ENCODE measurements at regions not wholly inside any gene's neighbourhood (a gene's known extent, or its start where the extent isn't known, plus 50 kb on each side); places are given as distances from the start of the nearest gene placed in this dataset.

- DNase-seq (ENCODE audit: low spot score), result no peak
Measured at GRCh38 chr14:73800970-73801515, 50.6 kb upstream of the PTGR2 start.

GRCh38 chr14:73797543-73798265 lies 53.9 kb upstream of the PTGR2 start:
- no peak for DNase-seq (ENCODE audit: low spot score)

- DNase-seq (ENCODE audit: low spot score), result peak; percentile 54
Measured at GRCh38 chr14:73796893-73797542, 54.6 kb upstream of the PTGR2 start.

DNA sequence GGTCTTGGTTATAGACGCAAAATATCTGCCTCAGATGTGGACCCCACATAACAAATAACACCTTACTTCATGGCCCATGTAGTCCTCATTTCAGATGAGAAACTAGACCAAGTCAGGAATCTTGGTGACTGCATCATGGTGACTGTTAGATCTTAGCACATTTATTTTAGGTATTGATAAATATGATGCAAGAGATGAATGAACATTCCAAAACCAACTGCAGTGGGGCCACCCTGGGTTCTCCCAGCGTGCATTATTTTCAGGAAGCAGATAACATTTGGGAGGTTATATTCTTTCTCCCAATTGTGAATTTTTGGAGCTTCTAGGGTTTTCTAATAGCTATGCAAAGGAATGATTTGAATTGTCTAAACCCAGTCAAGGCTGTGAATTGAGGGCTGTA lies 55.2 kb upstream of the PTGR2 start:
- no peak for DNase-seq (ENCODE audit: low spot score)

DNA sequence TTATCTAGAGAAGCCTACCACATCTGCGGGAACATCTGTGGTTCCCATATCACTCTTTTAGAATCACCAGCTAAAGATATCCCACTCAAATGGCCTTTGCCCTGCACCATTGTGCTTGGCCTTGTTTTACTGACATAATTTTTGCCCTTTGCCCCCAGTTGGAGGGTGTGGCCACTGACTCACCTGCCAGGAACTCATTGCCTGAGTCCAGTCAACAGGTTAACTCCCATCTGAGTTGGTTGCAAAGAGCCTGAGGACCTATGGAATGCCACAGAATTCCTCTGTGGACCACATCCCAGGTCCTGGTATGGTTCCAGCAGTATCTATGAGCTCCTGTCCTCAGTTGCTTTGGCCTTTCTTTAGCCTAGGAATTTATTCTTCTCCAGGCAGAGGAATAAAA lies 55.7 kb upstream of the PTGR2 start:
- DNase-seq (ENCODE audit: low spot score), result peak; percentile 99

GRCh38 chr14:73795466-73795865 lies 56.2 kb upstream of the PTGR2 start:
- DNase-seq (ENCODE audit: low spot score), result no peak

- no peak for DNase-seq (ENCODE audit: low spot score)
Measured at GRCh38 chr14:73794146-73794545, 57.5 kb upstream of the PTGR2 start.

- DNase-seq (ENCODE audit: low spot score), result no peak
Measured at GRCh38 chr14:73792481-73792880, 59.1 kb upstream of the PTGR2 start.

- no peak for DNase-seq (ENCODE audit: low spot score)
Measured at GRCh38 chr14:73789989-73790581, 61.5 kb upstream of the PTGR2 start.

- DNase-seq (ENCODE audit: low spot score), result no peak
Measured at GRCh38 chr14:73788701-73789551, 62.7 kb upstream of the PTGR2 start.

DNA sequence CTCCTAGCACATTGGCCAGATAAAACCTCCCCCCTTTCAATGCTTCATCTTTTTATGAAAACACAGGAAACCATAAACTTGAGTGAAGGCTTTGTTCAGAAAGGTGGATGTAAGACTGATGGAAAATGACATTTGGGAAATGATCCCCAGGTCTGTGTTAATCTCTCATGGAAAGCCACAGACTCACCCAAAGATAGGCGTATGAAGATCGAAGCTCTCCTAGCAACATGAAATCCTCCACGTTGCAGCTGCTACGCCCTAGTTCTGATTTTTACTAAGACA lies 63.4 kb upstream of the PTGR2 start:
- DNase-seq (ENCODE audit: low spot score), result no peak

- DNase-seq (ENCODE audit: low spot score), result peak; percentile 51
Measured at GRCh38 chr14:73787486-73788316, 63.9 kb upstream of the PTGR2 start.

- peak; percentile 49 for DNase-seq (ENCODE audit: low spot score)
Measured at GRCh38 chr14:73786636-73787485, 64.8 kb upstream of the PTGR2 start.

GRCh38 chr14:73785834-73786635 lies 65.6 kb upstream of the PTGR2 start:
- peak; percentile 94 for DNase-seq (ENCODE audit: low spot score)

DNA sequence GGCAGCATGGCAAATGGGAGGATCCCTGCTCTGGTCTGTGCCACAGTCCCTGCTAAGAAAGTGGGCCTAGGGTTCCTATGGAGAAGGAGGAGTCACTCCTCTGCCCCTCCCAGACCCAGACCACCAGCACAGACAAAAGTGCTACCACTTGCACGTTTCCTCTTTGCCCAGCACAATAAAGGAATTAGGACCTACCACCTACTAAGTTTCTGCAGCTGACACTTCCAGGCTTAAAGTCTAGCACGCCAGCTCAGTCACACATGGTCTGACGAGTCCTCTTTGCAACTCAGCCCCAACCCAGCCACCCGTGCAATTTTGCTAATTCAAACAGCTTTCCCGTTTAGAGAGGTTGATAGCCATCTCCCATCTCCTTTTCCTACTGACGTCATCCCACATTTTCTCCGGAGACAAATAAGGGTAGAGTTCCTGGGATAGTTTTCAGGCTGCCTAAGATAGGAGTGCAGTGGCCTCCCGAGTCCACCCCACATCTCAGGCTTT lies 66.2 kb upstream of the PTGR2 start:
- no peak for DNase-seq (ENCODE audit: low spot score)

DNA sequence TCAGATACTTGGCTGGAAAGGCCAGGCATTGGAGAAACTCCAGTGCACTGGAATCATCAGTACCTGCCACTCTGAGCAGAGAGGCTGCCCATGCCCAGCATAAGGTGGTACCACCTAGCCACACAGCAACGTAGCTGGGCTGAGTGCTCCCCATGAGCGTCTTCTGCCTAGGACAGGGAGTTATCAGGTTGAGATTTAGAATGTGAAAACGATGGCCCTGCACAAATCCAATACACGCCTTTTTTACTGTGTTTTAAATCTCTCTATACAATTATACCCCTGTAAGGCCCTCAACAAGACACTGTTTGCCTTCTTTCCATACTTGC lies 66.7 kb upstream of the PTGR2 start:
- DNase-seq (ENCODE audit: low spot score), result no peak

DNA sequence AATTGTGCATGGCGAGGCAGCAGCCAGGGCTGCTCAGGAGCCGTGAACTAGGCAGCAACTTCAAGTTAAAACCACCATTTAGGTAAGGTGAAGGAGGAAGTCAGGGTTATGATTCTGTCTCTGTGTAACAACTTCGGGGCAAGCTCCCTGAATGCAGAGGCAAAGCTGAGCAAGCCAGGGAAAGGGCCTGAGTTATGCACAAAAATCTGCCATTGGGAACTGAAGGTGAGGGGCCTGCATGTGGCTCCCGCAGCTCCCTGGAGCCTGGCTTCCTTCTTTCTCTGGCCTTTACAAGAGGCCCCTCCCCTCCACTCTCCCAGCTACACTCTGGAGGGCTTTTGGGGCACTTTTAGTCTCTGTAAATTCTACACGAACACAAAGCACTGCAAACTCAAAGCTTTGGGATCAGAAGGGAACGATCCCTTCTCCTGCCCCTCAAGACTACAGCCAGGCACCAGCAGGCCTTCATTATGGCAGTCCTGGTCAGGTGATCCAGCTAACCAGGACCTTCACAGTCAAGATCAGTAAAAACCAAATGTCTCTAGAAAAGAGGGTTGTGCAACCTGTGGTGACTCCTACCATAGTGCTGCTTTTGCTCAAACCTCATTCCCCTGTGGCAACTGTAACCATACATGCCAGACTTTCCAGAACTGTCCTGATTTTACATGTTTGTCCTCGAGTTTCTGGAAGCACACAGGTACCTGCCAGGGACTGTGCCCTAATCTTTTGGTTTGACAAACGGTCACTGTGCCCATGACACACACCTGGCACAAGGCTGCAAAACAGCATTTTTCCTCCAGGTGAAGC lies 67.2 kb upstream of the PTGR2 start:
- DNase-seq (ENCODE audit: low spot score), result no peak

DNA sequence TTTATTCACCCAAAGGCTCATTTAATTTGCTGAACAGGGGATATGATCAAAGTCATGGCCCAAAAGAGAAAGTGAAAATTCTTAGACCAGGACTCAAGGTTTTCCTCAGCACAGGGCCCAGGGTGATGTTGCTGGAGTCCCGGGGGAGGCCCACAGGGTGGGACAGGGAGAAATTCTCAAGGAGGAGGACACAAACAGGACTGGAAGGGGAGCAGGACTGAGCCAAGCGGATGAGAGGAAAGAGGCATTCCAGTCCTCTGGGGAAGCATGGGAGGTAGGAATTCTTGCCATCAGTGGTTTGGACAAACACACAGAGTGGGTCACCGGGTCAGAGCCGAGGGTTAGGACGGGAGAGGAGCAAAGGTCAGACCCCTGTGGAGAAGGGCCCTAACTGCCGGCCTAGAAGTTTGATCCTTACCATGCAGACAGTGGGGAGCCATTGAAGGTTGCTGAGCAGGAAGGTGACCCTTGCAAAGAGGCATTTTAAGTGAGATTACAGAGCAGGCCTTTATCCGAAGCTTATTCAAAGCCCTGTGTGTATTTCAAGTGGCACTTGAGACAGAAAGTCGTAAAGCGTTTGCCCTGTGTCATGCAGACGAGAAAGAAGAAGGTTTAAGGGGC lies 68.4 kb upstream of the PTGR2 start:
- DNase-seq (ENCODE audit: low spot score), result no peak

Measured in SW480 (cell line).